MM.1S (cell line): ENCODE measurements at regions not wholly inside any gene's neighbourhood (a gene's known extent, or its start where the extent isn't known, plus 50 kb on each side); places are given as distances from the start of the nearest gene placed in this dataset.

Source experiments
- DNase-seq: peaks from one replicate; pipeline ENCODE4 v3.0.0-alpha.2; 2015
- H2AFZ ChIP-seq: fragments of 300-600 bp; sonication (generic); 2 replicates; pipeline ENCODE4 v1.6.0; 2016; ENCODE audit warnings: antibody characterized with exemption, low read length
- H3F3A ChIP-seq: fragments of 300-600 bp; sonication (generic); 2 replicates; pipeline ENCODE4 v1.6.1; 2016; ENCODE audit warnings: mild to moderate bottlenecking, antibody characterized with exemption, low read length, moderate library complexity, mixed read lengths; ENCODE audit not compliant: insufficient read depth
- H3K27ac ChIP-seq: fragments of 300-600 bp; sonication (generic); 2 replicates; pipeline ENCODE4 v1.5.1; 2016; ENCODE audit warnings: mild to moderate bottlenecking, low read length
- H3K27me3 ChIP-seq: fragments of 300-600 bp; sonication (generic); replicated peaks from 2 replicates; pipeline ENCODE4 v1.6.0; 2016; ENCODE audit warnings: low read length; ENCODE audit not compliant: insufficient read depth
- H3K36me3 ChIP-seq: fragments of 300-600 bp; sonication (generic); replicated peaks from 2 replicates; pipeline ENCODE4 v1.6.1; 2016; ENCODE audit warnings: mild to moderate bottlenecking, low read length, mixed read lengths; ENCODE audit not compliant: insufficient read depth
- H3K4me1 ChIP-seq: fragments of 300-600 bp; sonication (generic); 2 replicates; pipeline ENCODE4 v1.6.1; 2016; ENCODE audit warnings: low read length, mixed read lengths
- H3K4me2 ChIP-seq: fragments of 300-600 bp; sonication (generic); 2 replicates; pipeline ENCODE4 v1.6.0; 2016; ENCODE audit warnings: low read depth, low read length
- H3K4me3 ChIP-seq: fragments of 300-600 bp; sonication (generic); 2 replicates; pipeline ENCODE4 v1.5.1; 2016; ENCODE audit warnings: low read length, mixed read lengths
- H3K79me2 ChIP-seq: fragments of 300-600 bp; sonication (generic); 2 replicates; pipeline ENCODE4 v1.6.1; 2016; ENCODE audit warnings: mixed run types, low read length, mixed read lengths
- H3K9ac ChIP-seq: fragments of 300-600 bp; sonication (generic); 2 replicates; pipeline ENCODE4 v1.6.1; 2016; ENCODE audit warnings: low read length, mixed read lengths
- H3K9me2 ChIP-seq: fragments of 300-600 bp; sonication (generic); replicated peaks from 2 replicates; pipeline ENCODE4 v1.6.1; 2016; ENCODE audit warnings: mild to moderate bottlenecking, low read length, mixed read lengths; ENCODE audit not compliant: insufficient read depth
- H3K9me3 ChIP-seq: fragments of 300-600 bp; sonication (generic); replicated peaks from 2 replicates; pipeline ENCODE4 v1.6.1; 2016; ENCODE audit warnings: mild to moderate bottlenecking, low read length, mixed read lengths; ENCODE audit not compliant: insufficient read depth
- H4K20me1 ChIP-seq: fragments of 300-600 bp; sonication (generic); 2 replicates; pipeline ENCODE4 v1.6.1; 2016; ENCODE audit warnings: mild to moderate bottlenecking, low read length, moderate library complexity, mixed read lengths; ENCODE audit not compliant: insufficient read depth
- CTCF ChIP-seq: fragments of 300-600 bp; sonication (generic); IDR thresholded peaks from 2 replicates; pipeline ENCODE4 v1.5.1; 2016; ENCODE audit warnings: antibody characterized with exemption, low read length, mixed read lengths
- EZH2 ChIP-seq: fragments of 300-600 bp; sonication (generic); optimal IDR thresholded peaks from 2 replicates; pipeline ENCODE3; 2017; ENCODE audit warnings: low read depth, mild to moderate bottlenecking, antibody characterized with exemption, low read length, mixed read lengths
- EZH2phosphoT487 ChIP-seq: fragments of 300-600 bp; sonication (generic); IDR thresholded peaks from 2 replicates; pipeline ENCODE4 v1.6.1; 2018; ENCODE audit warnings: antibody characterized with exemption, low read length

GRCh38 chr2:101560780-101561315, 85.9 kb upstream of the RFX8 start:
- Histone ChIP-seq H3K27me3 (no peaks in the 10 kb centered on the region), H3K4me1 (no peaks in the 10 kb centered on the region), H4K20me1 (no peaks in the 10 kb centered on the region), H3K27ac (no peak overlapping the region), H3K9ac (no peak overlapping the region), H3K4me2 (no peak overlapping the region), H3K79me2 (no peaks in the 10 kb centered on the region), H3K9me3 (no peaks in the 10 kb centered on the region), H3K36me3 (no peaks in the 10 kb centered on the region), H3K4me3 (no peak overlapping the region), H3F3A (no peaks in the 10 kb centered on the region), H3K9me2 (no peaks in the 10 kb centered on the region), H2AFZ (no peak overlapping the region)
- TF ChIP-seq CTCF (no peak), EZH2 (no peak), EZH2phosphoT487 (no peak)
- no peak for DNase-seq

GRCh38 chr2:101559551-101559950, 84.6 kb upstream of the RFX8 start:
- H2AFZ ChIP-seq: no peak overlapping the region
- no peaks in the 10 kb centered on the region for H3K79me2 ChIP-seq
- H4K20me1 ChIP-seq: no peaks in the 10 kb centered on the region
- H3K9me2 ChIP-seq: no peaks in the 10 kb centered on the region
- no peak overlapping the region for H3K4me3 ChIP-seq
- no peaks in the 10 kb centered on the region for H3K4me1 ChIP-seq
- H3K27ac ChIP-seq: no peak overlapping the region
- H3F3A ChIP-seq: no peaks in the 10 kb centered on the region
- H3K9me3 ChIP-seq: no peaks in the 10 kb centered on the region
- no peak for TF ChIP-seq EZH2phosphoT487
- TF ChIP-seq EZH2: no peak
- no peak for TF ChIP-seq CTCF
- no peaks in the 10 kb centered on the region for H3K36me3 ChIP-seq
- H3K27me3 ChIP-seq: no peaks in the 10 kb centered on the region
- DNase-seq: no peak
- H3K9ac ChIP-seq: no peak overlapping the region
- no peak overlapping the region for H3K4me2 ChIP-seq

GRCh38 chr2:101558740-101559525, 84.0 kb upstream of the RFX8 start:
- no peak for TF ChIP-seq EZH2phosphoT487
- TF ChIP-seq CTCF: no peak
- TF ChIP-seq EZH2: no peak
- Histone ChIP-seq H3K79me2 (no peaks in the 10 kb centered on the region), H3K27ac (no peak overlapping the region), H3K36me3 (no peaks in the 10 kb centered on the region), H3K9me3 (no peaks in the 10 kb centered on the region), H3K4me2 (no peak overlapping the region), H3K4me3 (no peak overlapping the region), H3K9ac (no peak overlapping the region), H3K9me2 (no peaks in the 10 kb centered on the region), H3K27me3 (no peaks in the 10 kb centered on the region), H3F3A (no peaks in the 10 kb centered on the region), H2AFZ (no peak overlapping the region), H3K4me1 (no peaks in the 10 kb centered on the region), H4K20me1 (no peaks in the 10 kb centered on the region)
- DNase-seq: no peak
